Mesodermal cell (in vitro differentiated cells): ENCODE measurements at regions not wholly inside any gene's neighbourhood (a gene's known extent, or its start where the extent isn't known, plus 50 kb on each side); places are given as distances from the start of the nearest gene placed in this dataset.

ENCODE experiments used
- H3K27ac ChIP-seq: 2 replicates; pipeline ENCODE4 v1.7.0; 2013; ENCODE audit warnings: mild to moderate bottlenecking, low read depth, low read length, moderate library complexity; ENCODE audit not compliant: severe bottlenecking
- H3K36me3 ChIP-seq: 2 replicates; pipeline ENCODE4 v1.7.1; 2013; ENCODE audit warnings: mild to moderate bottlenecking, low read length, moderate library complexity; ENCODE audit not compliant: control insufficient read depth, insufficient read depth
- H3K4me1 ChIP-seq: one replicate; pipeline ENCODE4 v1.7.1; 2013; ENCODE audit warnings: mild to moderate bottlenecking, low read length; ENCODE audit not compliant: insufficient read depth, control insufficient read depth, poor library complexity, severe bottlenecking
- H3K4me3 ChIP-seq: 2 replicates; pipeline ENCODE4 v1.7.0; 2013; ENCODE audit warnings: low read length, control low read depth, mild to moderate bottlenecking; ENCODE audit not compliant: insufficient read depth, poor library complexity, severe bottlenecking; ENCODE audit errors: extremely low read depth
- H3K9me3 ChIP-seq: 2 replicates; pipeline ENCODE4 v1.7.1; 2013; ENCODE audit warnings: mild to moderate bottlenecking, low read length, moderate library complexity; ENCODE audit not compliant: control insufficient read depth
- WGBS, 2 experiments: methylation state at CpG; one replicate each; pipeline ENCODE4 v1.1.5; 2013; ENCODE audit warnings: missing lambda C conversion rate in 2 of 2; ENCODE audit not compliant: insufficient coverage in 2 of 2; 5-methylcytosine and 5-hydroxymethylcytosine counted together

DNA sequence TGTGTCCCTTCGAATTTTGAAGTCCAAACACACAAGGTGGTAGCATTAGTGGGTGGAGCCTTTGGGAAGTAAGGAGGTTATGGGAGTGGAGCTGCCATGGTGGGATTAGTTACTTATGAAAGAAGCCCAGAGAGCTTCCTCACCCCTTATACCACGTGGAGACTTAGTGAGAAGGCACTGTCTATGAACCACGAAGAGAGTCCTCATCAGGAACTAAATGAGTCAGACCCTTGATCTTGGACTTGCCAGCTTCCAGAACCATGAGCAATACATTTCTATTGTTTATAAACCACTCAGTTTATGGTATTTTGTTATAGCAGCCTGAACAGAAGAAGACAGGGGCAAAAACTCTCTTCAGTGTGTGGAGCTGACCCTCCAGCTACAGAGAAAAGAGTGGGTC lies 259.3 kb upstream of the AJAP1 start:
- Histone ChIP-seq H3K4me3 (no peak overlapping the region), H3K36me3 (no peaks in the 10 kb centered on the region), H3K27ac (no peak overlapping the region), H3K9me3 (peaks cover 17% of the 10 kb centered on the region), H3K4me1 (no peaks in the 10 kb centered on the region)
- 33% methylated on average over 1 of the region's 3 CpGs; no CpG with 5 or more reads in 1 of the 2 experiments for whole genome bisulfite sequencing, 2 experiments

DNA sequence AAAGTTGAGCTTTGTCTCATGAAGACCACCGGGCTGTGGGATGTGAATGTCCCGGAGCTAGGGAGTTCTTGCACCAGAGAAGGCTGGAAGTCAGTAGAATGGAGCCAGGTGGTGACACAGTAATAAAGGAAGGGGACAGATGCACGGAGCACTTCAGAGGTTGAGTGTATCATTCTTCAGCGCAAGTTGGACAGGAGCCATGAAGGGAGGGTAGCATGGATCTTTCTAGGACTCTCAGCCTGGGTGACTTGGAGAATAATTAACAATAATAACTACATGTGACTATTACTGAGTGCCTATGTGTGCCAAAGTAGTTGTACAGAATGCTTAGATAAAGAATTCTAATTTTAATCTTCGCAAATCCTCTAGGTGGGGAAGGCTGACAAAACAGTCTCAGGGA lies 258.7 kb upstream of the AJAP1 start:
- no peak overlapping the region for H3K4me3 ChIP-seq
- no peaks in the 10 kb centered on the region for H3K36me3 ChIP-seq
- peaks cover 15% of the 10 kb centered on the region for H3K9me3 ChIP-seq
- H3K27ac ChIP-seq, result no peak overlapping the region
- WGBS, 2 experiments, result 94% methylated on average over 5 of the region's 5 CpGs
- no peaks in the 10 kb centered on the region for H3K4me1 ChIP-seq

DNA sequence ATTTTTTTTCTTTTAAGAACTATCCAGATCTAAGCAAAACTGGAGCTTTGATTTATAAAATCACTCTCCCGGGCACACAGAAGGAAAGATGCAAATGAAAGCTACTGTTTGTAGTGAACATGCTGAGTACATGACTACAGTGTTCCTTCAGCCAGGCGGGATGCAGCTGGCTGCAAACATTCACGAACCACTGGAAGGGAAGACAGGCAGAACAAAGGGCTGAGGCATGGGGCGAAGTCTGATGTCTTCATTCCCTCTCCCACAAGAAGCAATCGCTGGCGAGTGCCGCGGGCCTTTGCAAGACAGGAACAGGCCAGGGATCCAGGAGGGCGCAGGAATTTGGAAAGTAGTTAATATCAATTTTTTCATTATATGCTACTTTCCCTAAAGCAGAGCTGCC lies 257.9 kb upstream of the AJAP1 start:
- Histone ChIP-seq H3K27ac (no peak overlapping the region), H3K36me3 (no peaks in the 10 kb centered on the region), H3K4me3 (no peak overlapping the region), H3K4me1 (no peaks in the 10 kb centered on the region), H3K9me3 (peaks cover 10% of the 10 kb centered on the region)
- WGBS, 2 experiments, result 54 to 56% methylated on average over 2 to 3 of the region's 9 CpGs

DNA sequence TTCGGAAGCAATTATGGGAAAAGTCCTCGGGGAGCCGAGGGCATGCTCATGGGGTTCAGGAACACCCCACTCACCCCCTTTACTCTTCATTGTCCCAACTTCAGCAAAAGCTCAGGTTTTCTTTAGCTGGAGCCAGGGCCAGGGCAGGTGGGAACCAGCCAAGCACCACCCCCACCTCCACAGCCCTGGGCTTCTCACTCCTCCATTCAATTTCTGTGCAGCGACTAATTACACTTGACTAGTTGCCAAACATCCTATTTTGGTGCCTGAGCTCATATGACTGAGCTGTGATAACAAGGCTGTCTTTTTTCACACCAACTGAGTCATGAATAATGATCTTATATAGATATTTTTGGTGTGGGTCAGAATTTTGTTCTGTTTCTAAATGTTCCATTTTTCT lies 257.2 kb upstream of the AJAP1 start:
- H3K4me3 ChIP-seq, result no peak overlapping the region
- no peaks in the 10 kb centered on the region for H3K36me3 ChIP-seq
- H3K4me1 ChIP-seq, result no peaks in the 10 kb centered on the region
- H3K27ac ChIP-seq, result no peak overlapping the region
- H3K9me3 ChIP-seq, result peaks cover 10% of the 10 kb centered on the region
- WGBS, 2 experiments, result 82% methylated on average over 4 of the region's 4 CpGs; no CpG with 5 or more reads in 1 of the 2 experiments

DNA sequence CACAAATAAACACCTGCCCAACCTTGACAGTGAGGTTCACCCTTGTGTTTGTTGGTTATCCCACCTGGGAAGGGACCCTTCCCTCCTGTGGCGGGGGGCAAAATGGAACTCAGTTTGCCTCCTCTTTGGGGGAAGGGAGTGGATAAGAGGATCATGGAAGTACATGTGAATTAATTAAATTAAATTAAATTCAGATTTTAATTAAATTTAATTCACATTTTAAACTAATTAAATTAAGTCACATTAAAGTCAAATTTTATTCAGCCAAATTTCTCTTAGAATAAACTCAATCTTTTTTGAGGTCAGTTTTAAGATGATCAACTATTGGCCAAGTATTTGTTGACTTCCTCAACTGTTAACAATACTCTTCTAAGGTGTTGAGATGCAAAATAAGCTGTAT lies 252.4 kb upstream of the AJAP1 start:
- Histone ChIP-seq H3K9me3 (peaks cover 2% of the 10 kb centered on the region), H3K27ac (no peak overlapping the region), H3K4me3 (no peak overlapping the region), H3K36me3 (no peaks in the 10 kb centered on the region), H3K4me1 (no peaks in the 10 kb centered on the region)
- WGBS, 2 experiments, result no CpG with 5 or more reads among the region's 1 CpG

DNA sequence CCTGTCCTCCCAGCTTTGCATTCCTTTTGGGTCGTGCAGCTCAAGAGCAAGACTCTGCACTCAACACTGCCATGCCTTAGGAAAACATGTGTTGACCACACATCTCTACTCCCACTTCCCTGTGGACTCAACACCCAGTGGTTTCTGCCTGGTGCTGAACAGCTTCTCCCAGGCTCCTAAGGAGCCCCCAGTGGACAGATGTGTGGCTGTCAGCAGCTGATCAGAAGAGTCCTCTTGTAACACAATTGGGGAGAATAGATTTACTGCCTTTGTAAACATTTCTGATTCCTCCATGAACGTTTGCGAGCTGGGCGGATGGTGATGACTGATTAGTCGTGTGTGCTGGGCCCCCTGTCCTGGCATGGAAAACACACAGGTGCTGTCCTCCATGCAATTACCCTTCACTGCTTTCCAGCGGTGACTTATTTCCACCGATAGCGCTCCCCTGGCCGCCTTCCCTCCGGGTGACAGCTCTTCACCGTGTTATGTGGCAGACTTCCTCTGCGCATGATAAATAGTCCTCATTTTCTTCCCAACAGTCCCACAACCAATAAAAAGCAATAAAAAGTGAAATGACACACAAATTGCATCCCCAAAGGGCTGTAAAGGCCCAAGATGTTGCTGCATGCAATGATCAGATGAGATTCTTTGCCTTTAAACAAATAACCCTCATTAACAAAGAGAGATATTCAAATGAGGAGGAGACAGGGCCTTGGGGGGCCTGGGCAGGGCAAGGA lies 249.4 kb upstream of the AJAP1 start:
- Histone ChIP-seq H3K36me3 (no peaks in the 10 kb centered on the region), H3K9me3 (peaks cover 2% of the 10 kb centered on the region), H3K4me1 (no peaks in the 10 kb centered on the region), H3K4me3 (no peak overlapping the region), H3K27ac (no peak overlapping the region)
- 81 to 96% methylated on average over 11 to 12 of the region's 12 CpGs for WGBS, 2 experiments

DNA sequence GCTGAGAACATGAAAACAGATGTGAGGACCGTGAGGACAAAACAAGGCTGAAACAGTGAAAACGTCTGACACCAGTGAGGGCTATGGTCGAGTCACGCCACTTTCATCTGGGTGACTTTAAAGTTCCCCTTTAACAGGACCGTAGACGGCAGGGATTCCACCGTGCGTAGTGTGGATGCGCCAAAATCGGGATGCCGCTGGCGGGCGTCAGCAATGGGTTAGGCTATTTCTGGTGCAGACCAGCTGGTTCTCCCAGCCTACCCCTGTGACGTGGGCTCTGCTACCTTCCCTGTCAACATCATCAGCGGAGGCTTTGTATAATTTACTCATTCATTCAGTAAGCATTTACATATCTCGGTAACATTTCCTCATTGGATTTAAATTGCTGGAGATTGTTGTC lies 246.6 kb upstream of the AJAP1 start:
- H3K4me1 ChIP-seq, result no peaks in the 10 kb centered on the region
- H3K4me3 ChIP-seq, result no peak overlapping the region
- peaks cover 2% of the 10 kb centered on the region for H3K9me3 ChIP-seq
- no peak overlapping the region for H3K27ac ChIP-seq
- 92% methylated on average over 13 to 14 of the region's 16 CpGs for whole genome bisulfite sequencing, 2 experiments
- H3K36me3 ChIP-seq, result no peaks in the 10 kb centered on the region

DNA sequence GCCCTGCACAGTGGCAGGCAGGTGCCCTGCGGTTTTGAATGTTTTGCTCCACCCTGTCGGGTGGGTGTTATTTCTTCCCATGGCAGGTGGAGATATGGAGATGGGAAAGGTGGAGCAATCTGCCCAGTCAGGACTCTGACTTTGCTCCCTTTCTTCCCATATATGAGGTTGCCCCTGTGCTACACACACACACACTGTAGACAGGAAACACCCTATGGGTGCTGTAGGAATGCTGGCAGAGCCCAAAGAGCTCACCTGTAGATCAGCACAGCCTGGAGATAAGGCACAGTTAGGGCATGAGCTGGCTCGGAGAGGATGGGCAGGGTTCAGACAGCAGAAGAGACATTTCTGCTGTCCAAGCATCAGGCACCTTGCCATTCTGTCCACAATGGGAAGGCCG lies 246.0 kb upstream of the AJAP1 start:
- H3K4me3 ChIP-seq, result no peak overlapping the region
- H3K4me1 ChIP-seq, result no peaks in the 10 kb centered on the region
- no peak overlapping the region for H3K27ac ChIP-seq
- H3K9me3 ChIP-seq, result peaks cover 2% of the 10 kb centered on the region
- 68 to 69% methylated on average over 2 to 3 of the region's 4 CpGs for WGBS, 2 experiments
- H3K36me3 ChIP-seq, result no peaks in the 10 kb centered on the region

DNA sequence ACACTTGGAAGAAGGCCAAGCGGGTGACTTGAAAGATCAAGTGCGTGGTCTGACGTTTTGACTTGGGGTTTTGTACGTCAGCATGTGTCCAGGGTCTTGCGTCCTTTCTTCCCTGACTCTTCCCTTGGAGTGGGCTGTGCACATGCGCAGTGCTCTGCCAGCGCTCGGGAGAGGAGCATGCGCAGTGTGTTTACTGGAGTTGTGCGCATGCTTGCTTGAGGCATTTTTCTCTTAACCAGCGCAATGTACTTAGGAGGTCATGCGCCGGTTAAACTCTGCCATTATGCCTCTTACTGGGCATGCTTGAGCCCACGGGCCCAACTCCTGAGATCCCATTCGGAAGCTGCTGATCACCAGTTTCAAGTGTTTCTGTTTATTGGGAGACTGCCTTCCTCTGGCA lies 242.5 kb upstream of the AJAP1 start:
- no peak overlapping the region for H3K27ac ChIP-seq
- H3K36me3 ChIP-seq, result no peaks in the 10 kb centered on the region
- whole genome bisulfite sequencing, 2 experiments, result 91 to 92% methylated on average over 15 of the region's 15 CpGs
- H3K4me3 ChIP-seq, result no peak overlapping the region
- H3K9me3 ChIP-seq, result no peaks in the 10 kb centered on the region
- H3K4me1 ChIP-seq, result no peaks in the 10 kb centered on the region

DNA sequence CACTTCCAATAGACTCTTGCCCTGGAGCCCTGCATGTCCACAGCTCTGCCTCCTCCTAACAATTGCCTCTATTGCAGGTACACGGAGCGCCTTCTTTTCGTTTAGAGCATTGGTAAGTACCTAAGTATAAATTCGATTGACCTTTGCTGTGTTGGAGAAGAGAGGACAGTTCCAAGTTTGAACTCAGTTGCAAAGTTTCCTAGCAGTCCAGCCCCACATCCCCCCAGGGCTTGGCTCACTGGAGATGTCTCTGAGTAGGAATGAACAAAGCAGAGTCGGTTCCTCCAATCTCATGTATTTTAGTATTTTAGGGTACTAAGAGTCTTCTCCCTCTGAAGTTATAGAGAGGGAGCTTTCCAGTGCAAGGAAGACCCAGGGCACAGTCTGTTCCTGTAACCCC lies 238.9 kb upstream of the AJAP1 start:
- H3K9me3 ChIP-seq, result peaks cover 6% of the 10 kb centered on the region
- H3K27ac ChIP-seq, result no peak overlapping the region
- no peaks in the 10 kb centered on the region for H3K36me3 ChIP-seq
- H3K4me3 ChIP-seq, result no peak overlapping the region
- 92 to 100% methylated on average over 4 of the region's 5 CpGs for WGBS, 2 experiments
- no peaks in the 10 kb centered on the region for H3K4me1 ChIP-seq

DNA sequence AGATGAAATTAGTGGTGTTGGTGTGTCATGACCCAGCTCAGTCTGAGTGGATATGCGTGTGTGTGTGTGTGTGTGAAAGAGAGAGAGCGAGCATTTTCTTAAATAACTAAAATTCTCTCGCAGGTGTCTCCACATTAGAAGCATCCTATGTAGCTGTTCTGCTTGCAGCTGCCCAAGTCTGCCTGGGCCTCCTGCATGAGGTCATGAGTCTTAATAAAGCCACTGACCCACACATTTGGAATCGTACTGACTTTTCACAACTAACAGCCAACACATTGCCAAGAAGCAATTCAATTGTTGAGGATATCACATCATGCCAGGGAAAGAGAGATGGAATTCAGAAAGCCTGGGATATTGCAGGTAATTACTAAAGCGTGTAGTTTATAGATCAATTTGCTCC lies 238.2 kb upstream of the AJAP1 start:
- no peak overlapping the region for H3K4me3 ChIP-seq
- no peak overlapping the region for H3K27ac ChIP-seq
- H3K36me3 ChIP-seq, result no peaks in the 10 kb centered on the region
- H3K4me1 ChIP-seq, result no peaks in the 10 kb centered on the region
- WGBS, 2 experiments, result 80% methylated on average over 1 of the region's 5 CpGs; no CpG with 5 or more reads in 1 of the 2 experiments
- H3K9me3 ChIP-seq, result peaks cover 8% of the 10 kb centered on the region
